SK-N-SH (cell line): ENCODE measurements at regions not wholly inside any gene's neighbourhood (a gene's known extent, or its start where the extent isn't known, plus 50 kb on each side); places are given as distances from the start of the nearest gene placed in this dataset.
"Not testable (repeated sequence)": the region's sequence is repeated elsewhere in the genome, so short reads cannot be mapped to it uniquely, and the experiment has no call there.

Source experiments
- CTCF ChIA-PET: fragments of 300-600, 350-600 bp; formaldehyde crosslinking; extraction: SDS; loops from one replicate; lab custom pipeline; 2021; lab: Yijun Ruan, JAX
- POLR2A ChIA-PET: fragments of 350-600 bp; sonication (Branson Sonifier 250); formaldehyde crosslinking; extraction: SDS; loops from one replicate; lab custom pipeline; 2020; ENCODE audit warnings: antibody characterized with exemption, inconsistent platforms; lab: Yijun Ruan, JAX
- DNase-seq: peaks from one replicate; pipeline ENCODE4 v3.0.0; 2012
- H2AFZ ChIP-seq: fragments of 200-600 bp; sonication (generic); 2 replicates; pipeline ENCODE4 v1.8.1; 2016; ENCODE audit warnings: antibody characterized with exemption, mild to moderate bottlenecking, low read depth
- H3F3A ChIP-seq: fragments of 200-600 bp; sonication (generic); replicated peaks from 2 replicates; pipeline ENCODE3; 2016; ENCODE audit warnings: antibody characterized with exemption, mild to moderate bottlenecking; ENCODE audit not compliant: insufficient read depth
- H3K27ac ChIP-seq, 2 experiments: fragments of 200-500 bp in 1 of 2; fragments of 200-600 bp in 1 of 2; sonication (Bioruptor generic) in 1 of 2; sonication (generic), shearing (Covaris generic) in 1 of 2; 2 replicates each; pipeline versions ENCODE4 v1.5.1 to v1.6.1; 2014 to 2016; ENCODE audit warnings: low read depth in 2 of 2, inconsistent platforms in 1 of 2, low read length in 1 of 2, mild to moderate bottlenecking in 1 of 2, mixed read lengths in 1 of 2
- H3K27me3 ChIP-seq: fragments of 200-600 bp; sonication (generic), shearing (Covaris generic); 2 replicates; pipeline ENCODE4 v1.6.1; 2016; ENCODE audit warnings: mixed run types; ENCODE audit not compliant: insufficient read depth
- H3K36me3 ChIP-seq, 2 experiments: fragments of 200-500 bp in 1 of 2; fragments of 200-600 bp in 1 of 2; sonication (Bioruptor generic) in 1 of 2; sonication (generic) in 1 of 2; replicated peaks in 1 of 2; 2 replicates each; pipeline versions ENCODE3 to v1.5.1; 2014 to 2016; ENCODE audit warnings: low read length in 1 of 2, mild to moderate bottlenecking in 1 of 2; ENCODE audit not compliant: insufficient read depth in 2 of 2, control insufficient read depth in 1 of 2
- H3K4me1 ChIP-seq, 2 experiments: fragments of 200-500 bp in 1 of 2; fragments of 200-600 bp in 1 of 2; sonication (Bioruptor generic) in 1 of 2; sonication (generic), shearing (Covaris generic) in 1 of 2; 2 replicates each; pipeline versions ENCODE4 v1.5.1 to v1.6.1; 2014 to 2016; ENCODE audit warnings: low read depth in 1 of 2, low read length in 1 of 2, mixed run types in 1 of 2; ENCODE audit not compliant: insufficient read depth in 2 of 2, control insufficient read depth in 1 of 2
- H3K4me2 ChIP-seq: fragments of 200-600 bp; sonication (generic), shearing (Covaris generic); 2 replicates; pipeline ENCODE4 v1.6.1; 2017; ENCODE audit warnings: mixed run types
- H3K4me3 ChIP-seq, 2 experiments: fragments of 200-500 bp in 1 of 2; fragments of 200-600 bp in 1 of 2; sonication (Bioruptor generic) in 1 of 2; sonication (generic), shearing (Covaris generic) in 1 of 2; 2 replicates each; pipeline versions ENCODE4 v1.5.1 to v1.8.1; 2014 to 2016; ENCODE audit warnings: low read depth in 2 of 2, inconsistent platforms in 1 of 2, low read length in 1 of 2, mild to moderate bottlenecking in 1 of 2, mixed read lengths in 1 of 2, moderate library complexity in 1 of 2
- H3K79me2 ChIP-seq: fragments of 200-600 bp; sonication (generic); 2 replicates; pipeline ENCODE4 v1.8.1; 2017; ENCODE audit warnings: mild to moderate bottlenecking; ENCODE audit not compliant: insufficient read depth
- H3K9ac ChIP-seq: fragments of 200-600 bp; sonication (generic); 2 replicates; pipeline ENCODE4 v1.6.1; 2017; ENCODE audit warnings: mixed run types
- H3K9me2 ChIP-seq: fragments of 200-600 bp; sonication (generic); 2 replicates; pipeline ENCODE4 v1.6.1; 2017; ENCODE audit warnings: mixed run types
- H3K9me3 ChIP-seq: fragments of 200-600 bp; sonication (generic); 2 replicates; pipeline ENCODE4 v1.6.1; 2017; ENCODE audit warnings: mixed run types, mild to moderate bottlenecking, moderate library complexity
- H4K20me1 ChIP-seq: fragments of 200-600 bp; sonication (generic); 2 replicates; pipeline ENCODE4 v1.6.1; 2017; ENCODE audit warnings: mild to moderate bottlenecking, mixed run types; ENCODE audit not compliant: insufficient read depth
- FOXM1 ChIP-seq: IDR thresholded peaks from 2 replicates; pipeline ENCODE4 v1.4.0; 2012; ENCODE audit warnings: low read depth, mild to moderate bottlenecking
- JUND ChIP-seq: IDR thresholded peaks from 2 replicates; pipeline ENCODE4 v1.4.0; 2012
- MEF2A ChIP-seq: IDR thresholded peaks from 2 replicates; pipeline ENCODE4 v1.4.0; 2012; ENCODE audit warnings: low read depth, borderline replicate concordance
- NRF1 ChIP-seq: IDR thresholded peaks from 2 replicates; pipeline ENCODE4 v1.6.1; 2012; ENCODE audit warnings: low read depth, mild to moderate bottlenecking, low read length
- REST ChIP-seq: IDR thresholded peaks from 2 replicates; pipeline ENCODE4 v1.6.1; 2012; ENCODE audit warnings: mild to moderate bottlenecking, low read depth, low read length, moderate library complexity
- SIN3A ChIP-seq: IDR thresholded peaks from 2 replicates; pipeline ENCODE4 v1.6.1; 2012; ENCODE audit warnings: low read depth, mild to moderate bottlenecking, low read length, moderate library complexity, borderline replicate concordance
- TEAD4 ChIP-seq: IDR thresholded peaks from 2 replicates; pipeline ENCODE4 v1.4.0; 2012; ENCODE audit warnings: mild to moderate bottlenecking, borderline replicate concordance; ENCODE audit not compliant: insufficient read depth
- USF1 ChIP-seq: IDR thresholded peaks from 2 replicates; pipeline ENCODE4 v1.4.0; 2012; ENCODE audit warnings: low read depth, borderline replicate concordance
- USF2 ChIP-seq: fragments of 150-350 bp; IDR thresholded peaks from 2 replicates; pipeline ENCODE4 v1.6.1; 2017; ENCODE audit warnings: antibody characterized with exemption, low read length, low read depth, borderline replicate concordance
- YY1 ChIP-seq: IDR thresholded peaks from 2 replicates; pipeline ENCODE4 v1.4.0; 2012; ENCODE audit warnings: low read depth, mild to moderate bottlenecking
- ZBTB33 ChIP-seq: IDR thresholded peaks from 2 replicates; pipeline ENCODE4 v1.4.0; 2012; ENCODE audit warnings: low read depth, borderline replicate concordance
- WGBS: methylation state at CpG from one replicate; pipeline ENCODE4 v1.1.6; 2017; ENCODE audit warnings: low lambda C conversion rate; 5-methylcytosine and 5-hydroxymethylcytosine counted together

- POLR2A ChIA-PET: no interaction called here
- H3K36me3 ChIP-seq: no peaks in the 10 kb centered on the region
- no peak overlapping the region for H3K4me3 ChIP-seq
- H3K9me3 ChIP-seq: no peaks in the 10 kb centered on the region
- CTCF ChIA-PET: interaction anchor here (1.2 kb wide), 2 partner anchors 15 to 52 kb away, joined by 3 to 4 read pairs; no protein-coding TSS in a partner anchor
- H3K4me2 ChIP-seq: no peak overlapping the region
- H4K20me1 ChIP-seq: no peaks in the 10 kb centered on the region
- no peaks in the 10 kb centered on the region for H3F3A ChIP-seq
- H3K4me1 ChIP-seq: no peaks in the 10 kb centered on the region
- no peaks in the 10 kb centered on the region for H3K79me2 ChIP-seq
- 64% methylated on average over 1 of the region's 1 CpG for WGBS
- no peaks in the 10 kb centered on the region for H3K27me3 ChIP-seq
- H3K27ac ChIP-seq: no peak overlapping the region
- TF ChIP-seq ZBTB33: no peak
- TF ChIP-seq YY1: no peak
- TF ChIP-seq JUND: no peak
- TF ChIP-seq TEAD4: no peak
- no peak for TF ChIP-seq USF1
- no peak for TF ChIP-seq REST
- TF ChIP-seq NRF1: no peak
- no peak for TF ChIP-seq MEF2A
- no peak for TF ChIP-seq SIN3A
- no peak for TF ChIP-seq FOXM1
- no peak for TF ChIP-seq USF2
- no peak for DNase-seq
- H2AFZ ChIP-seq: no peak overlapping the region
- H3K9ac ChIP-seq: no peak overlapping the region
- no peaks in the 10 kb centered on the region for H3K9me2 ChIP-seq
Observed at GRCh38 chr10:61039868-61040267, 95.9 kb upstream of the RHOBTB1 start.

GRCh38 chr10:61037261-61037830, 93.4 kb upstream of the RHOBTB1 start:
- POLR2A ChIA-PET, H3K27ac ChIP-seq, H3K9ac ChIP-seq, H3K4me1 ChIP-seq, H2AFZ ChIP-seq, H3K79me2 ChIP-seq, H3F3A ChIP-seq, H3K4me2 ChIP-seq, CTCF ChIA-PET, H3K27me3 ChIP-seq, H3K36me3 ChIP-seq, H3K9me2 ChIP-seq, H3K4me3 ChIP-seq, H4K20me1 ChIP-seq, H3K9me3 ChIP-seq, DNase-seq: not testable (repeated sequence)
- 74% methylated on average over 14 of the region's 16 CpGs for WGBS

GRCh38 chr10:61036148-61036547, 92.2 kb upstream of the RHOBTB1 start:
- H3K9me3 ChIP-seq, H3K4me3 ChIP-seq, H3K9ac ChIP-seq, H3K27me3 ChIP-seq, DNase-seq, H3F3A ChIP-seq, H3K27ac ChIP-seq, POLR2A ChIA-PET, CTCF ChIA-PET, H3K9me2 ChIP-seq, H3K36me3 ChIP-seq, H3K79me2 ChIP-seq, H3K4me2 ChIP-seq, H2AFZ ChIP-seq, H3K4me1 ChIP-seq, H4K20me1 ChIP-seq: not testable (repeated sequence)
- 95% methylated on average over 3 of the region's 3 CpGs for WGBS
